ENCODE measurements at regions not wholly inside any gene's neighbourhood (a gene's known extent, or its start where the extent isn't known, plus 50 kb on each side); places are given as distances from the start of the nearest gene placed in this dataset.

DNA sequence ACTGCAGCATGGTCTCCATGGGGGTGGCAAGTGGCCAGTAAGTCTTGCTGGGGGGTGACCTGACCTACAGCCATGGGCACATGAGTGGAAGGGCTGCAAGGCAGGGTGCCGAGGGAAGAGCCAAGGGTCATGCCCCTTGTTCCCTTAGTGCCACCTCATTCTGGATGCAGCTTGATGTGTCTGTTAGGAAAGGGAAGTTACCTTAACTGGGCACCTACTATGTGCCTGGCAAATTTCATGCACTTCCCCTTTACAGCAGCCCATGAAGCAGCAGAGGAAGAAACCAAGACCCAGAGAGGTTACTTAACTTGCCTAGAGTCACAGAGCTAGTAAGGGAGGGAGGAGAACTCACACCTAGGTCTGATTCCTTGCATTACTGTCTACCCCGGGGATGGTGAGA lies 174.0 kb downstream of the MRPL14 start:
- in situ Hi-C loops (cut with HindIII; ENCODE audit: low sequenced_read_pairs) = no loop called here

DNA sequence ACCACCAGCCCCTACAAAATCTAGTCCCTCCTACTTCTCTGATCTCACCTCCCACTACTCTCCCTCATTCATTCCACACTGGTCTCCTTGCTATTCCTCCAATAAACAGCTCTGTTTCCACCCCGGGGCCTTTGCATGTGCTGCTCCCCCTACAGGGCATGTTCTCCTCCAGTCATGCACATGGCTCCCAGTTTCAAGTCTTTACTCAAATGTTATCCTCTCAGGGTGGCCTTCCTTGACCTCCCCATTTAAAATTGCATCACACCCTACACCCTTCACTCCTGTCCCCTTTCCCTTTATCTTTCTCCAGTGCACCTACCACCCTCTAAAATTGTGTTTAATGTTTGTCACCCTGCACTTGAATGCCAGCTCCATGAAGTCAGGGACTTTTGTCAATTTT lies 174.5 kb downstream of the MRPL14 start:
- in situ Hi-C loops (cut with HindIII; ENCODE audit: low sequenced_read_pairs) = no loop called here

GRCh38 chr6:43951756-43952675 lies 175.2 kb downstream of the MRPL14 start:
- in situ Hi-C loops (cut with HindIII; ENCODE audit: low sequenced_read_pairs) = no loop called here

DNA sequence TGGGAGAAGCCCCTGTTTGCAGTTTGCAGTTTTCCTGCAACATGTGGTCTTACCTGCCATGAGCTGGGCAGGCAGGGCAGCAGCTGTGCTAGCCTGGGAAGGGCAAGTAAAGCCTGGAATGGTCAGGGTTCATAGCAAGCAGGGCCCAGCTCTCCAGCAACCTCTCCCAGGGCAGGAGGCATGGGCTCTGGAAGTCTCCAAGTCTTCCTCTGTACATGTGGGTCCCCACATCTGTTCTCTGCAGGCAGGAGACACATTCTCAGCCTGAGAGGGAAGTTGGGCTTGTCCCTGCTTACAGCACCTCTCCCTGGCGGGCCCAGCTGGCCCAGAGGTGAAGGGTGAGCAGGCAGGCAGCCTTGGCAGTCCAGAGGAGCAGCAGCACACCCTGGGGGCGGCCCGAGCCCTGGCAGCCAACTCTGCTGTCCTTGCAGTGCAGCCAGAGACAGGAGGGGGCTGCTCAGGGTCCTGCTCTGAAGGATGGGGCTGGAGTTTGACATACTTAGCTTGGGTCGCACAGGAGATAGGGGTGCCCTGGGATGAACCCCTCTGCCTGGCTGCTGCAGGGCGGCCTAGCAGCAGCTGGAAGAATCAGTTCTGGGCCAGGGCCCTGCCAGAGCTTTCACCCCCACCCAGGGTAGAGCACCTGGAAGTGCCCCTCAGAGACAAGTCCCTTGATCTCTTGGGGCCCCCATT lies 176.0 kb downstream of the MRPL14 start:
- in situ Hi-C loops (cut with HindIII; ENCODE audit: low sequenced_read_pairs) = no loop called here

DNA sequence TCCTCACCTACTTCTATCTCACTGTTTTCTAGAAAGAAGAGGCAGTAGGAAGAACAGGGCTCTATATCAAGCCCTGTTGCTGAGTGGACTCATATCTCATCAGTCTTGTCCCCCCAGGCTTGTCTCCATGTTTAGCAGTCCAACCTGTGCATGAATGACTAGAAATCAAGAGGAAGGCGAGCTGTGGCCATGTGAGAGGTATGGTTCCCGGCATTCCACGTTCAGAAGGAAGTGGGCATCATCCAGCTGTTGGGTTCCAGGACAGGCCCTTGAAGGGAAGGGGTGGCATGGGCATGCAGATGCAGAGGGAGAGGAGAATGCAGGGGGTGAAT lies 176.6 kb downstream of the MRPL14 start:
- in situ Hi-C loops (cut with HindIII; ENCODE audit: low sequenced_read_pairs) = no loop called here

DNA sequence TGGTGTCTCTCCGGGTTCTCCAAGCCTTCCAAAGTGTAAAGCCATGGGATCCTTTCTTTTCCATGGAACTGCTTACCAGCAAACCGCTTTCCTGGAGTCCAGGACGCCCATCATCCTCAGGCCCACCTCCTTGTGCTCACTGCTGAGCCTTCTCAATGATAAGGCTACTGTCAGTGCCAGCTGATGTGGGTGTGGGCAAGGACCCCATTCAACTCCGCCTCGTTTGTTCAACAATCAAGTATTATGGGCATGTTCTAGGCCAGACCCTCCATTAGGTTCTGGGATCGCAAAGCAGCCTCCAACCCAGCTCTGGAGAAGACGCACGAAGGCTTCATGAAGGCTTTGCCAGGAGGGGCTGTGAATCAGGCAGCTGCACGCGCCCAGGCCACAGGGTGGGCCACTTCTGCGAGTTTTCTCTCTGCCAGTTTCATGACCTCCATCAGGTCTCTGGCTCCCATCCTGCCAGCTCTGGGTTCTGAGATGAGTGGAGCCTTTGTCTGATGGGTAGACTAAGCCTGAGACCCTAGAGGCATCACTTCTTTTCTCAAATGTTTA lies 177.1 kb downstream of the MRPL14 start:
- in situ Hi-C loops (cut with HindIII; ENCODE audit: low sequenced_read_pairs) = no loop called here

DNA sequence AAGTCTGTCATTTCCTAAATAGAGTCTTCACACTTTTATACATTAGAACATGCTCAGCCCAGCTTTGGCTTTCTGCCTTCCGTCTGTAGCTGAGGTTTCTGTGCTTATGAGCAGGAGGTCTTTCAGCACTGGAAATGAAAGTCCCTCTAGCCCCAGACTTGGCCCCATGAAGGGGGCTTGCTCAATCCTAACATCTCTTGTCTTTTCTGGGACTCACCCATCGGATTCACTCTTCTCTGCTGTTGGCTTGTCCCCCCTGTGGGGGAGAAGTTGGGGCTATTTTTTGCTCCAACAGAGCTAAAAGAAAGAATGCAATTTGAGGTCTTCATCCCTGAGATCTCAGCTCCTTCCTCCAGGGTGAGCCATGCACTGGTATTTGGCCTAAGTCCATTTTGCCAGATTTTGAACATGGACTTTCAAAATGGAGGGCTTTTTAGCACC lies 177.7 kb downstream of the MRPL14 start:
- in situ Hi-C loops (cut with HindIII; ENCODE audit: low sequenced_read_pairs) = loop anchor here (5.0 kb wide), 2 partner anchors 43 to 47 kb away; no protein-coding TSS in a partner anchor

DNA sequence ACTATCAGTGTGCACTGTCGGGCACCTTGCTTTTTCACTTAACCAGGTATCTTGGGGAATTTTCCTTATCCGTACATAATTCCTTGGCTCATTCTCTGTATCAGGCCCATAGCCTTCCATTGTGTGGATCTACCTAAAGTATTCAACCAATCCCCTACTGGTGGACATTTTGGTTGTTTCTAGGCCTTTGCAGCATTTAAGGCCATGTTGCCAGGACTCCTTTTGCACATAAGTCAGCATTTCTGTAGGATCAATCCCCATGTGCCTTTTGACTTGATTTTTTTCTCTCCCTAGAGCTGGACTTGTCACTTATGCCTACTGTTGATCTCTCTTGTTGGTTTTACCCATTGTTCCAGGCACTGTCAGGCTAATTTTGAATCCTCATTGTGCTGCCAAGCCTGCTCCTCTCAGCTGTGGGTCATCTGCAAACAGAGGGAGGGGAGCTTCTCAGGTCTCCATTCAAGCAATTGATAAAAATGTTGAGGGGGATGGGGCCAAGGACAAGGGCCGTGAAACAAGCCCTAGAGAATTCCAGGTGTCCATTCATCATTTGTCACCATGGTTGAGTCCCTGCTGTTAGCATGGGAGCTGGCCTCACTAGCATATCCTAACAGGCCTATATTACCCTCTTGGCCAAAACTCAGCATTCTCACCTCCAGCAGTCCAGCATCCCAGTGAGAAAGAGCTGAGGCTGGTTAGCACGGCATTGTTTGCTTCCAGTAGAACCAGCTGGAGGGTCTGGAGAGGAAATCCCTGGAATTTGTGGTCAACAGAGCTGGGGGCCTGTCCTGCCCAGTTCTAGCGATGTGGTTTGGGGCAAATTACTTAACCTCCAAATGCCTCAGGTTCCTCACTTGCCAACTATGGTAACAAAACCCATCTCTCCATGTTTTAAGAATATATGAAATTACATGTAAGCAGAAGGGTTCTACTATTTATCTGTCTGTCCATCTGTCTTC lies 178.4 kb downstream of the MRPL14 start:
- in situ Hi-C loops (cut with HindIII; ENCODE audit: low sequenced_read_pairs) = loop anchor here (5.0 kb wide), 2 partner anchors 43 to 47 kb away; no protein-coding TSS in a partner anchor

GRCh38 chr6:43947860-43948259 lies 177.8 kb downstream of the VEGFA start:
- in situ Hi-C loops (cut with HindIII; ENCODE audit: low sequenced_read_pairs) = loop anchor here (5.0 kb wide), 2 partner anchors 44 to 46 kb away; no protein-coding TSS in a partner anchor

- in situ Hi-C loops (cut with HindIII; ENCODE audit: low sequenced_read_pairs) = loop anchor here (5.0 kb wide), 2 partner anchors 45 kb away; no protein-coding TSS in a partner anchor
Observed at GRCh38 chr6:43946641-43947363, 176.8 kb downstream of the VEGFA start.

GRCh38 chr6:43945768-43946080 lies 175.7 kb downstream of the VEGFA start:
- in situ Hi-C loops (cut with HindIII; ENCODE audit: low sequenced_read_pairs) = loop anchor here (5.0 kb wide), 2 partner anchors 43 to 47 kb away; no protein-coding TSS in a partner anchor

- in situ Hi-C loops (cut with HindIII; ENCODE audit: low sequenced_read_pairs) = loop anchor here (5.0 kb wide), 2 partner anchors 43 to 47 kb away; no protein-coding TSS in a partner anchor
Observed at GRCh38 chr6:43944908-43945767, 175.1 kb downstream of the VEGFA start.

DNA sequence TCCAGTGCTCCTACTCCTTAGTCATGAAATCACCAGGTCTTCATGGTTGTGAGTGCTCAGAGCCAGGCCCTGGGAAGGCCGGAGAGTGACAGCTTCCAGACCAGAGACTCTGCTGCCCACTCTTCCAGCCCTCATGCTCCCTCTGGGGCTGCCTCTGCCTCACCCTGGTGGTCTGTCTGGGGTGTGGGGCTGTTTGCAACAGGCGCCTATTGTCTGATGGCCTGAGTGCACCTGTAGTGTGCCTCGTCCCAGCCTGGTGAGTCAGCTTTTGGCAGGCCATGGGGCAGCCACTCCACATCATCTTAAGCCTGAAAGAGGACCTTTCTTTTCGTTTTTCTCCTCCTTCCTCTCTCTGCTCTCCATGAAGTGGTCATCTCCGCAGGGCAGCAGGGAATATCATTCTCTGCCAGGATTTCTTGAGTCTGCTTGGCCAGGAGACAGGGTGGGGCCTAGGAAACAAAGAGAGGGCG lies 173.8 kb downstream of the VEGFA start:
- in situ Hi-C loops (cut with HindIII; ENCODE audit: low sequenced_read_pairs) = no loop called here

GRCh38 chr6:43943099-43943766 lies 173.2 kb downstream of the VEGFA start:
- in situ Hi-C loops (cut with HindIII; ENCODE audit: low sequenced_read_pairs) = no loop called here

- in situ Hi-C loops (cut with HindIII; ENCODE audit: low sequenced_read_pairs) = no loop called here
Observed at GRCh38 chr6:43942616-43943015, 172.6 kb downstream of the VEGFA start.

DNA sequence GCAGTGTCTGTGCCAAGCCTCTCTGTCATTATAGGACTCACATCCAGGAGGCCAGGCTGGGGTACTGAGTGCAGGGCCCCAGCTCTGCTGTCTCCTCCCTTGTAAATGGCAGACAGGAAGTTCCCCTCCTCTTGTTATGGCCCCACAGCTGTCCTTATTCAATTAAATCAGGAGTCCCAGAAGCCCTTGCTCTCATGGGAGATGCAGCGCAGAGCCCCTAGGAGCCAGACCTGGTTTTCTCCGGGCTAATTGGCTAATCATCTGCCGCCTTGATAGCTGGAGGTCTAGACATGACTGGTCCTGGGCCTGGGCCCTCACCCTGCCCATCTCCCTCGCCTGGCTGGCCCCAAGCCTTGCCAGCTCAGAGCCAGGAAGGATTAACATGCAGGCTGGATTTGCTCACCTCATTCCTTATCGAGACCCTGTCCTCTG lies 172.0 kb downstream of the VEGFA start:
- in situ Hi-C loops (cut with HindIII; ENCODE audit: low sequenced_read_pairs) = no loop called here

GRCh38 chr6:43941174-43941573 lies 171.2 kb downstream of the VEGFA start:
- in situ Hi-C loops (cut with HindIII; ENCODE audit: low sequenced_read_pairs) = no loop called here
